ENCODE measurements at regions not wholly inside any gene's neighbourhood (a gene's known extent, or its start where the extent isn't known, plus 50 kb on each side); places are given as distances from the start of the nearest gene placed in this dataset.

GRCh38 chr17:34154961-34155730 lies 99.9 kb upstream of the CCL2 start:
- TF ChIP-seq EP300 (IDR thresholded peaks at IDR 0.05) = no peak
- no peak for TF ChIP-seq CTCF (IDR thresholded peaks at IDR 0.05)
